Endothelial cell (in vitro differentiated cells): ENCODE measurements at regions not wholly inside any gene's neighbourhood (a gene's known extent, or its start where the extent isn't known, plus 50 kb on each side); places are given as distances from the start of the nearest gene placed in this dataset.

Source experiments
- DNase-seq: peaks from one replicate; pipeline ENCODE4 v3.0.0; 2021; ENCODE audit warnings: low spot score
- H3K27ac Mint-ChIP-seq: one replicate; pipeline ENCODE4 v1.8.0; 2021; ENCODE audit warnings: mixed read lengths, inconsistent platforms; ENCODE audit not compliant: unreplicated experiment
- H3K27me3 Mint-ChIP-seq: one replicate; pipeline ENCODE4 v1.8.0; 2021; ENCODE audit warnings: mild to moderate bottlenecking, moderate library complexity, mixed read lengths, inconsistent platforms; ENCODE audit not compliant: unreplicated experiment
- H3K36me3 Mint-ChIP-seq: one replicate; pipeline ENCODE4 v1.8.0; 2021; ENCODE audit warnings: mild to moderate bottlenecking, low read depth, mixed read lengths, inconsistent platforms; ENCODE audit not compliant: unreplicated experiment
- H3K4me1 Mint-ChIP-seq: one replicate; pipeline ENCODE4 v1.8.0; 2021; ENCODE audit warnings: mild to moderate bottlenecking, mixed read lengths, inconsistent platforms; ENCODE audit not compliant: unreplicated experiment
- H3K4me3 Mint-ChIP-seq: one replicate; pipeline ENCODE4 v1.8.0; 2021; ENCODE audit warnings: mild to moderate bottlenecking, mixed read lengths, inconsistent platforms; ENCODE audit not compliant: unreplicated experiment
- H3K9me3 Mint-ChIP-seq: one replicate; pipeline ENCODE4 v1.8.0; 2021; ENCODE audit warnings: mixed read lengths, inconsistent platforms; ENCODE audit not compliant: unreplicated experiment
- CTCF ChIP-seq: fragments of 200-600 bp; sonication (generic); IDR thresholded peaks from one replicate; pipeline ENCODE4 v1.5.0; 2021; ENCODE audit warnings: antibody characterized with exemption; ENCODE audit not compliant: unreplicated experiment

- H3K27me3 Mint-ChIP-seq = peaks cover 1% of the 10 kb centered on the region
- TF ChIP-seq CTCF = no peak
- H3K36me3 Mint-ChIP-seq = no peaks in the 10 kb centered on the region
- peaks cover 11% of the 10 kb centered on the region for H3K4me1 Mint-ChIP-seq
- DNase-seq = no peak
- H3K4me3 Mint-ChIP-seq = no peak overlapping the region
- no peak overlapping the region for H3K27ac Mint-ChIP-seq
- H3K9me3 Mint-ChIP-seq = no peaks in the 10 kb centered on the region
Measured at GRCh38 chrX:69024161-69024736, 141.0 kb downstream of the PJA1 start.

GRCh38 chrX:69022430-69022829, 142.8 kb downstream of the PJA1 start:
- H3K9me3 Mint-ChIP-seq = no peaks in the 10 kb centered on the region
- H3K27ac Mint-ChIP-seq = no peak overlapping the region
- peaks cover 5% of the 10 kb centered on the region for H3K4me1 Mint-ChIP-seq
- no peak for DNase-seq
- peaks cover 1% of the 10 kb centered on the region for H3K27me3 Mint-ChIP-seq
- no peaks in the 10 kb centered on the region for H3K36me3 Mint-ChIP-seq
- TF ChIP-seq CTCF = no peak
- no peak overlapping the region for H3K4me3 Mint-ChIP-seq

- no peak for TF ChIP-seq CTCF
- peaks cover 1% of the 10 kb centered on the region for H3K27me3 Mint-ChIP-seq
- no peak overlapping the region for H3K4me3 Mint-ChIP-seq
- H3K9me3 Mint-ChIP-seq = no peaks in the 10 kb centered on the region
- no peaks in the 10 kb centered on the region for H3K36me3 Mint-ChIP-seq
- no peaks in the 10 kb centered on the region for H3K4me1 Mint-ChIP-seq
- DNase-seq = no peak
- no peak overlapping the region for H3K27ac Mint-ChIP-seq
Measured at GRCh38 chrX:69021141-69021960, 143.9 kb downstream of the PJA1 start.

- no peaks in the 10 kb centered on the region for H3K36me3 Mint-ChIP-seq
- TF ChIP-seq CTCF = no peak
- DNase-seq = no peak
Measured at GRCh38 chrX:69020316-69020715, 144.9 kb downstream of the PJA1 start.

More at GRCh38 chrX:69020316-69020715, 144.9 kb downstream of the PJA1 start:
- no peaks in the 10 kb centered on the region for H3K9me3 Mint-ChIP-seq
- H3K4me1 Mint-ChIP-seq = no peaks in the 10 kb centered on the region
- peaks cover 1% of the 10 kb centered on the region for H3K27me3 Mint-ChIP-seq
- H3K4me3 Mint-ChIP-seq = no peak overlapping the region
- H3K27ac Mint-ChIP-seq = no peak overlapping the region
